ENCODE measurements at regions not wholly inside any gene's neighbourhood (a gene's known extent, or its start where the extent isn't known, plus 50 kb on each side); places are given as distances from the start of the nearest gene placed in this dataset.

DNA sequence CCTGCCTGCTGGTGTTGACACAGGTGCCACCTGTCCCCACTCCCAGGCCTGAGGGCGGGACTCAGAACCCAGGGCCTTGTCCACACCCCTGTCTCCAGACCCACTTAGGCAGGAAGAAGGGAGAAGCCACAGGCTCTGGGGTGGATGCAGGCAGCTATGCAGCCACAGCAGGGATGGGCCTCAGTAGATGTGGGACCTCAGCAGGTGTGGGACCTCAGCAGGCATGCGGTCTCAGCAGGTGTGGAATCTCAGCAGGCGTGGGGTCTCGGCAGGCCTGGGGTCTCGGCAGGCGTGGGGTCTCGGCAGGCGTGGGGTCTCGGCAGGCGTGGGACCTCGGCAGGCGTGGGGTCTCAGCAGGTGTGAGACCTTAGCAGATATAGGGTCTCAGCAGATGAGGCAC lies 118.0 kb upstream of the PITRM1 start:
- no peak for DNase-seq

- DNase-seq: no peak
These were observed 115.2 kb upstream of the PITRM1 start for GRCh38 chr10:3287572-3288445.

GRCh38 chr10:3282674-3283017 lies 110.1 kb upstream of the PITRM1 start:
- DNase-seq: no peak

- no peak for DNase-seq
These were observed 109.5 kb upstream of the PITRM1 start for GRCh38 chr10:3281941-3282673.

GRCh38 chr10:3278771-3279170 lies 106.2 kb upstream of the PITRM1 start:
- DNase-seq: no peak

DNA sequence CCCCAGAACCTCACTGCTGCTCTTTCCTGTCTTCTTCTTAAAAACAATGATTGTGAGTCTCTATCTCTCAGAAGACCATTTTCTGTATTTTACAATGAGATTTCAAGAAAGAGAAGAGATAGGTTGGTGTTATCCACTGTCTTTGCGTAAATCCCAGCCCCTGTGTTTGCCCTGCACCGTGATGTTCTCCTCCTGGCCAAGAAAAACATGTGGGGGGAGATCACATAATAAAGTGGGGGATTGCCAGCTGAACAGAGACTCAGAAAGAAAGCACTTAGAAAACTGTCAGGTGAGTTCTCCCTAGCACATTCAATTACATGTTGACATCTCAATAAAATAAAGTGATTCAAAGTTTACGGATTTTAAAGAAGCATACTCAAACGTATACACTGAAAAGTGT lies 105.0 kb upstream of the PITRM1 start:
- DNase-seq: no peak

DNA sequence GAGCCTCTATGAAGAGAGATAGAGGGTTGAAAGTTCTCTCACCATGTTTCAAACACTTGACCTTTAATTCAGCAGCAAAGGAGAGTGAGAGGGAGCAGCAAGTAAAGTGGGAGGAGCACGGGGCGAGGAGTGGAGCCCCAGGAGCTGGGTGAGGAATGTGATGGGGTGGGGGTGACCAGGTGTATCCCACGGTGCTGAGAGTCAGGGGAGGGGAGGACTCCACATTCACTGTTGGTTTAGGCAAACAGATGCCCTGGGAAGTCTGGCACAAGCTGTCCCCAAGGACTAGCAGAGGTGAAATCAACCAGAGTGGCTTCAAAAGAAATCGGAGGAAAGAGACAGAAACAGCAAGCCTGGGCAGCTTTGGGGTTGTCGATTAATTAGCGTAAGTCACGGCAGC lies 101.8 kb upstream of the PITRM1 start:
- DNase-seq: no peak

GRCh38 chr10:3273966-3274365 lies 101.4 kb upstream of the PITRM1 start:
- no peak for DNase-seq

DNA sequence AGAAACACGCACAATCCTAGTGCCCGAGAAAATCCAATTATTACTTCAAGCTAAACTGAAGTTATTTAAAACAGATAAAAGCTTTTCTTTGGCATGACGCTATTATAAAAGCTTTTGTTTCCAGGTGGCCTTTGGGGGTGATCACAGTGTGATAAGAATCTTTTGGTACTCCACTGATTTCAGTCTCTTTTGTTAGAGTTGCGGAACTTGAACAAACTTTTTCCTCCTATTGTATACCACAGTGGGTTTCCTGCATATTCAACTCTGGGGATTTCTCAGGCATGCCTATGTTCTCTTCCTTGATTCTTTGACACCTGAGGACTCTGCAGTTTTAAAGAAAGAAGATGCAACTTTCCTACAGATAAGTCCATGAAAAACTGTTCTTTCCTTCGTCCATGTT lies 99.7 kb upstream of the PITRM1 start:
- no peak for DNase-seq

- no peak for DNase-seq
These were observed 99.0 kb upstream of the PITRM1 start for GRCh38 chr10:3271354-3272115.

DNA sequence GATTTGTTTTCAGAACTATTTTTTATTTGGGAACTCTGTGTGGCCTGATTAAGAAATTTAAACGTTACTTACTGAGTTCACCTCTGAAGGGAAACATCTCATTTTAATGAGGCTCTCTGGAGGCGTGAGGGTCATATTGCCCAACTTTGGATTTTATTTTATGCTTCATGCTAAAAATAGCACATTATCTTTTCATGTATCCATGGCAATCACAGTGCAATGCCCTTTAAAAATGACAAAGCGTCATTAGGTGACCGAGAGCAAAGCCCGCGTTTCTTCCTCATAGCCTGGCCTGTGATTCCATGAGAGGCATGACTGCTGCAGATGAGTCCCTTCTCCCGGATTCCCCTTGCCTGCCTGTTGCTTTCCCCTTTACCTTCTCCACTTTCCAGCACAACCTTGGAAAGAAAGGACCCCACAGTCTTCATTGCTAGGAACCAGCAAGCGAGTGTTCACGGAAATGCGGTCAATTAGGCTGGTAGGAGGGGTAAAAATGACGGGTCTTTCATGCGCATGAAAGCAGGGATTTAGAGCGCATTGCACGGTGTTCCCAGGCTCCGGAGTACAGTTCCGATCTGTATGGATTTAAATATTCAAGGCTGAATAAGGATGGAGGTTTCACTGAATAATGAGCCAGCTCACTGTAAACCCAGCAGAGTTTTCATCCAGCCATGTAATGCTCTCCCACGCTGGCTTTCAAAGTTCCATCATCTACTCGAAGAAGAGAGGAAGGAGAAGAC lies 98.2 kb upstream of the PITRM1 start:
- DNase-seq: no peak

DNA sequence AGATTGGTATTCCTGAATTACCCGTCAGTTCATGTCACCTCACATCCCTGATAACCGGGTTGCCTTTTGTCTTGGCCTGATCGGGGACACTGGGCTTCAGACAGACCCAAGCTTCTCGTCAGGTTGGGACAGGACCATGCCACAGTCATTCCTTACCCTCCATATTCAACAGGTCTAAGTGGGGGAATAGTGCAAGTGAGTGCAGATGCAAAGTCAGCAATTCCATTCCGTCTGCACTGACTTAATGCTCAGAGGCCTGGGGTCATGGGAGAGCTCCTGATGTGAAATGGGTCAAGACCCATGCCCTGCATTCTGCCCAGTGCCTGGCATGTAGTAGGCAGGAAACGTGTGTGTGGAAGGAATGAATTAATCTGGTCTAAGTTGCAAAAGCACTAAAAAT lies 95.4 kb upstream of the PITRM1 start:
- DNase-seq: no peak

GRCh38 chr10:3265088-3265487 lies 92.5 kb upstream of the PITRM1 start:
- no peak for DNase-seq

DNA sequence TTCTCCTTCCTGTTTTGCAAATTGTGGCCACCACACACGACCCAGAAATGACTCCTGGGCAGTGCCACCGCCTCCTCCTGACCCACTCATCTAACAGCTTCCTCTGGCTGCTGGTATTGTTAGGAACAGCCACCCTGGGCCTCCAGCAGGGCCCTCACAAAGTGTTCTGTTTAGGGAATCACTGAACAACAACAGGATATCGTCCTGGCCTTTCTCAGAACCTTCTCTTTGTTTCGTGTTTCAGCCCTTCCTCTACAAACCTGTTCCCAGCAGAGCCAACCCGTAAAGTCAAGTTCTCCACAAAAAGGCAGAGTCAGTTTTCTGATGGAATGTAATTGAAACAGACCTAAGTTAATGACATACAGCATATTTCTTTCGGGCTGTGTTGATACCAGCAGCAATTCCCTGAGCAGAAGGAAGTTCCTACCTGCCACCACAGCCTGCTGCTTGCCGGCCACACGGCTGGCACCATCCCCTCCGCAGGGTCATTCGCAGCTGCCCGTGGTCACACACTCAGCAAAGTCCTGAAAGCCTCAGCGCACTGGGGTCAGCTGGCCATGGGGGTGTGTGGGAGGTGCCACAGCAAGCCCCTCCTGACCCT lies 91.7 kb upstream of the PITRM1 start:
- DNase-seq: no peak

GRCh38 chr10:3263747-3264146 lies 91.2 kb upstream of the PITRM1 start:
- DNase-seq: no peak

- DNase-seq: no peak
These were observed 90.5 kb upstream of the PITRM1 start for GRCh38 chr10:3263082-3263481.

GRCh38 chr10:3261921-3262320 lies 89.3 kb upstream of the PITRM1 start:
- no peak for DNase-seq

GRCh38 chr10:3260066-3260834 lies 87.7 kb upstream of the PITRM1 start:
- no peak for DNase-seq

GRCh38 chr10:3259499-3259898 lies 86.9 kb upstream of the PITRM1 start:
- DNase-seq: no peak

DNA sequence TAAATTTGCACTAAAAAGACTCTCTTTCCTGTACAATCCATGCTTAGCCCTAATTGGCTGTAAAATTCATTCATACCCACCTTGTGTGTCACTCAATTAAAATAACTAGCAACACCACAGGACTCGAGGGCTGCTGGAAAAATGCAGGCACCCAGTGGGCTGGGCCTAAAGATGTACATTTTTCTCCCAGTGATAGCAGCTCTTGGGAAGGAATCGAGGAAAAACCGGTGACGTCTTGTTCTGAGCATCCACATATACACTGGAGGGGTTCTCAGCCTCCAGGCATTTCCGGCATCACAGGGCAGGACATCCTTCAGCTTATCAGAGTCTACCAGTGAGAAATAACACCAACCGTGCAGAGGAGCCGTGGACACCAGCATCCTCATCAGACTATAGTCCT lies 85.8 kb upstream of the PITRM1 start:
- DNase-seq: no peak

DNA sequence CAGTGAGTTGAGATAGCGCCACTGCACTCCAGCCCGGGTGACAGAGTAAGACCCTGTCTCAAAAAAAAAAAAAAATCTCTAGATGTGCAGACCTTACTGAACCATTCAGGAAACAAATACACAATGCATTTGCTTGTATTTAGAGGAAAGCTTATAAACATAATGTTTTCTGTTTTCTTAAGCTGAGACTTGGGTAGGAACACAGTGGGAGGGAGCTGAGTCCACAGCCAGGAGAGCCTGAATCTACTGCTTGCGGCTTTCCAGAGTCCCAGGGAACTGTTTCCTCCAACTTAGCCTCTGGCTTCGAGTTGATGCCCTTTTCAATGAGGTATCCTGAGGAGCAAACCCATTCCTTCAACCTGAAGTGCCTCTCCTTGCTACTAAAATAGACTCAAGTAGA lies 83.0 kb upstream of the PITRM1 start:
- DNase-seq: no peak

DNA sequence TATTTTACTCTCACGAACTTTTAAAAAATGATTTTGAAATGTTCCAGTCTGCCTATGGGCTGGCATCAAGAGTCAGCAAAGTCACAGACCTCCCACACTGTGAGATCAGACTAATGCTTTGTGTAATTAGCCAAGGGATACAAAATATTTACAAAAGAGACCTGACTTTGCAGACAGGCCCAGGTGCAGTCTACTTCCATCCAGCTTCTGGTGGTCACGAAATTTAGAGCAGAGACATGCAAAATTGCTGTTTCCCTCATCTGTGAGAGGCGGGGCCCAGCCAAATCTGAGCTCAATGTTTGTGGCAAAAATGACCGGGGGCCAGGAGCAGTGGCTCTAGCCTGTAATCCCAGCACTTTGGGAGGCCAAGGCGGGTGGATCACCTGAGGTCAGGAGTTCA lies 82.5 kb upstream of the PITRM1 start:
- DNase-seq: no peak
